T-helper 9 cell (primary cell): ENCODE measurements at regions not wholly inside any gene's neighbourhood (a gene's known extent, or its start where the extent isn't known, plus 50 kb on each side); places are given as distances from the start of the nearest gene placed in this dataset.

Experiments used
- DNase-seq: peaks from one replicate; pipeline ENCODE4 v3.0.0-alpha.2; 2020

- DNase-seq = no peak
Measured at GRCh38 chr5:61596265-61596664, 264.2 kb downstream of the ZSWIM6 start.

DNA sequence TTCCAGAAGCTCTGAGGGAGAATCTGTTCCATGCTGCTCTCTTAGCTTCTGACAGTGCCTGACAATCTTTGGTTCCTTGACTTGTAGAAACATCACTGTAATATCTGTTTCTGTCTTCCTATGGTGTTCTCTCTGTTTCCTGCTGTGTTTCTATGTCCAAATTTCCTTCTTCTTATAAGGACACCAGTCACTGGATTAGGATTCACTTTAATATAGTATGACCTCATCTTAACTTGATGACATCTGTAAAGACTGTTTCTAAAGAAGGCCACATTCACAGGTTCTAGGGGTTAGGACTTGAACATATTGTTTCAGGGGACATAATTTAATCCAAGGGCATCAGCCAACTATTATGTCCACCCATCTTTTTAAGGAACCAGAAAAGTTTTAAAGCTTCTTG is 265.6 kb downstream of the ZSWIM6 start:
- no peak for DNase-seq

- DNase-seq = no peak
Measured at GRCh38 chr5:61598126-61598525, 266.1 kb downstream of the ZSWIM6 start.

GRCh38 chr5:61599370-61600122 is 267.5 kb downstream of the ZSWIM6 start:
- no peak for DNase-seq

- no peak for DNase-seq
Measured at GRCh38 chr5:61600123-61600444, 268.0 kb downstream of the ZSWIM6 start.

DNA sequence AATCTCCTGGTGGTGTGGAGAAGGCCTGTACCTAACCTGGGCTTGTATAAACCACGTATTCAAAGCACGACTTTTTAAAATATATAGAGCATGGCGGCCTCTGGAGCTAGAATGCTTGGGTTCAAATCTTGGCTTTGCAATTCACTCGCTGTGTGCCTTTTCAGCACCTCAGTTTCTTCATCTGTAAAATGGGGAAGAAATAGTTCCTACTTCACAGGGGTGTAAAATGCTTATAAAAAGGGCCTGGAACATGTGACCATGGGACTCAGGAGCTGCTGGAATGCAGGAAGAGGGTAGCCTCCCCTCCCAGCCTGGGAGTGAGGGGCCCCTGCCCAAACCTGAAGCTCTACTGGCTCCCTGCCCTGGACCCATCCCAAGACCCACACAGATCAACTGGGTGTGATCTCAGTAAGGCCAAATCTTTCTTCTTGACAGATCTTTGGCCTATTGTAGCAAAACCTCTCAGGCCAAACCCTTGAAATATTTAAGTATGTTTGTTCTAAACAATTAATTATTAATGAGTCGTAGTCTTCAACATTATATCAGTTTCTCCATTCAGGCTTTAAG is 269.0 kb downstream of the ZSWIM6 start:
- no peak for DNase-seq

DNA sequence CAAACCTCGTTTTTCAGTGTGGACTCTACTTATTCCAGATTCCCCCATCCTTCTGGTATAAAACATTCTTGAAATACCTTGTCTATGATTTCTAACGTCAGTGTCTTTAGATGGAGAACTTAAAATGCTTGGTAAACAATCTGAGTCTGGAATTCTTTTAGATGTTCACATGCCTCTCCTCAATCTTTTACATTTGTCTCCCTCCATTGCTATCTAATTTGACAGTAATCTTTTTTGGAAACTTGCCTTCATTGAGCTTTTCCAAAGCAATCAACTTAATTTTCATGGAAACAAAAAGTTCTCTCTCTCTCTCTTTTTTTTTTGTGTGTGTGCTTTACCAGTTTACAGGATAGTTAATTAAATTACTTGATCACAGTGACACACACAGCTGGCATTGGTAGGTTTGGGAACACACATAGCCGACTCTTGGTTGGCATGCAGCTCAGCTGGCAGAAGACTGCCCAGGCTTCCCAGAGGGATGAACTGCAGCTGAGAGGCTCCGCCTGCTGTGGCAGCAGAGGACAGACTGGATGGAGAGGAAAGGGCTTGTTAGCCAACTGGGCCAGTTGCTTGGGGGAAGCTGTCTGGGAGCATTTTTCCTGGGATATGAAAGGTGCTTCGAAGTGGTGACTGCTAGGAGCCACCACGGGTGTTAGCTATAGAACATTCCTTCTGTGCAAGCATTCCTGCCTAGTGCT is 271.3 kb downstream of the ZSWIM6 start:
- DNase-seq = no peak

GRCh38 chr5:61604076-61605025 is 272.3 kb downstream of the ZSWIM6 start:
- no peak for DNase-seq

DNA sequence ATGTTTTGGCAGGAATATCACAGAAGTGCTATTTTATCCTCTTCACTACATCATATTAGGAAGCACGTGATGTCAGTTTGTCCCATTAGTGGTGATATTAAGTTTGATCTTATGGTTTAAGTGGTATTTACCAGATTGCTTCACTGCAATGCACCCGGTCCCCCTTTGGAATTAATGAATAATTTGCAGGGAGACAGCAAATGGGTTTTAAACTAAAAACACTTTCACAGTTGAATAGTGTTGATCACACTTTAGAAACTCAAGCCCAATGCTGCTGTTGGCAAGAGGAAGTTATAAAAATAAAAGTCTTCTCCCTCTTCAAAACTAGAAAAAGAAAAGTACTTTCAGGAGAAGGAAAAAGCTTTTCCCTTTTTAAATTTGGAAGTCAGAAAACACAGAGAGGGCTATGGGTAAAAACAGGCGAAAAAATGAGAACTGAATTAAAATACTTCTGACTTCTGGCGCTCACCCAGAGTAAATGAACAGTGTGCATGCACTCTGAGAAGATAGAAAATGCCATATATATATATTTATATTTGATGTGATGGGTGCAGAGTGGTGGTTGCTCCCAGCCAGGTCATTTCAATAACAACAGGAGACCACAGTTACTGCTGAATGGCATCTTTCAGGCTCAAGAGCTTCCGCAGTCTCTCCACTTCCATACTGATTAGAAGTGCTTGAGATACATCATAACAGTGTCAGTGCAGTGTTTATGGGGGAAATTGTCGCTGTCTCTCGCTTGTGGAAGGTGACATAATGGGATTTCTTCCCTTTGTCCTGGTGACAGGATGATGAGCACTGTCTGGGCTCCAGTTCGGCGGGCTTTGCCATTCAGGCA is 278.0 kb downstream of the ZSWIM6 start:
- no peak for DNase-seq

GRCh38 chr5:61610678-61611024 is 278.6 kb downstream of the ZSWIM6 start:
- DNase-seq = no peak

- no peak for DNase-seq
Measured at GRCh38 chr5:61612431-61612830, 280.4 kb downstream of the ZSWIM6 start.

- no peak for DNase-seq
Measured at GRCh38 chr5:61613679-61614078, 281.6 kb downstream of the ZSWIM6 start.

- DNase-seq = no peak
Measured at GRCh38 chr5:61614606-61615005, 282.5 kb downstream of the ZSWIM6 start.

- no peak for DNase-seq
Measured at GRCh38 chr5:61617039-61617438, 285.0 kb downstream of the ZSWIM6 start.

DNA sequence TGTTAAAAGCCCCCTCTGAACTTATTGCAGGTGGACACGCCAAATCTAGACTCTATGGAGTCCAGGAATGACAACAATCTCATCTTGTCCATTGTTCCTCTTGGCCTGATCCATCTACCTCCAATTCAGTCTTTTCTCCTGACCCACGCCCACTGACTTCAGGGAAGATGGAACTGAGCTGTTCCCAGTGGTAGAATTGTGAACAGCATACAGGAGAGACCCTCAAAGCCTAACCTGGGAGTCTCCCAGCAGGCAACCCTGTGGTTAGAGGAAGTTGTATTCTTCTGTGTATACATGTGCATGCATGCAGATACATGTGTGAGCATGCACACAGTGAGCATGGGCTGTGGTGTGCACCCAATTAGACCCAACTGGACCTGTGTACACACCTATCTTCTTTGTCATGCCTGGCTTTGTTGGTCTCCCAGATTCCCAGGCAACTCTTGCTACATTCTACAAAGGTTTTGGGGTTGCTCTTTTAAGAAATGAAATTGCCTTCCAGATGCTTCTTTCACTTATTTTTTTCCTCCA is 286.0 kb downstream of the ZSWIM6 start:
- no peak for DNase-seq

DNA sequence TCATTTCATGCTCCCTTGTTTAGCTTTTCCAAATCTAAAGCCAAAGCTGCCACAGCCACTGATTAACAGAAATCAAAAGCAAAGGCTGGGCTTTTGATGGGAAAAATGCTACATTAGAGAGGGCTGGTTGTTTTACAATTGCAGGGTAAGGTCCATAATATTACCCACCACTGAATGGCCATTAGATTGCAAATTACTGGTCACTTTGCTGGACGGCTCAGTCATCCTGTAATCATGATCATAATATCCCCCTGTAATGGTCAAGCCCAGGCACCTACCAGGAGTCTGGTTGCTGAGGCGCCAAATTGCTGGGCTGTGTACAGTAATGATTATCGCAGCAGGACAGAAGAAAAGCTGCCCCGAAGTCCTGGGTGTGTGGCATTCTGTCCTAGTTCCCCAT is 286.5 kb downstream of the ZSWIM6 start:
- no peak for DNase-seq

GRCh38 chr5:61619289-61619688 is 287.2 kb downstream of the ZSWIM6 start:
- no peak for DNase-seq

- no peak for DNase-seq
Measured at GRCh38 chr5:61619777-61620518, 287.9 kb downstream of the ZSWIM6 start.

GRCh38 chr5:61620699-61621182 is 288.7 kb downstream of the ZSWIM6 start:
- DNase-seq = no peak

- no peak for DNase-seq
Measured at GRCh38 chr5:61621202-61621650, 289.2 kb downstream of the ZSWIM6 start.

GRCh38 chr5:61622156-61622555 is 290.1 kb downstream of the ZSWIM6 start:
- DNase-seq = no peak
